Spleen (tissue), 11 donors: ENCODE measurements at regions not wholly inside any gene's neighbourhood (a gene's known extent, or its start where the extent isn't known, plus 50 kb on each side); places are given as distances from the start of the nearest gene placed in this dataset.

Source experiments
- DNase-seq: peaks from one replicate; pipeline ENCODE4 v3.0.0-alpha.2; 2020
- H3K27ac ChIP-seq, 8 donors: fragments of 200-600 bp; sonication (generic) in 7 of 8; 1 replicate in 4 of 8; 2 replicates in 4 of 8; pipeline versions ENCODE4 v1.5.0 to v1.8.0; 2016 to 2021; ENCODE audit warnings: inconsistent platforms in 4 of 8, mild to moderate bottlenecking in 4 of 8, moderate library complexity in 1 of 8
- H3K27me3 ChIP-seq, 7 donors: fragments of 200-600 bp; sonication (generic) in 6 of 7; replicated peaks in 1 of 7; 1 replicate in 4 of 7; 2 replicates in 3 of 7; pipeline versions ENCODE4 v1.5.0 to v1.8.0; 2016 to 2021; ENCODE audit warnings: inconsistent platforms in 3 of 7, mild to moderate bottlenecking in 1 of 7
- H3K36me3 ChIP-seq, 6 donors: fragments of 200-600 bp; sonication (generic) in 5 of 6; 1 replicate in 4 of 6; 2 replicates in 2 of 6; pipeline versions ENCODE4 v1.5.0 to v1.8.0; 2016 to 2021; ENCODE audit warnings: inconsistent platforms in 2 of 6
- H3K4me1 ChIP-seq, 6 donors: fragments of 200-600 bp; sonication (generic) in 5 of 6; 1 replicate in 3 of 6; 2 replicates in 3 of 6; pipeline versions ENCODE4 v1.5.0 to v1.8.0; 2016 to 2021; ENCODE audit warnings: inconsistent platforms in 3 of 6
- H3K4me3 ChIP-seq, 8 donors: fragments of 200-600 bp; sonication (generic) in 7 of 8; 1 replicate in 4 of 8; 2 replicates in 4 of 8; pipeline versions ENCODE4 v1.5.0 to v1.8.0; 2016 to 2021; ENCODE audit warnings: inconsistent platforms in 4 of 8, mild to moderate bottlenecking in 4 of 8, moderate library complexity in 2 of 8
- H3K9me3 ChIP-seq, 8 donors: fragments of 200-600 bp; sonication (generic) in 7 of 8; 1 replicate in 4 of 8; 2 replicates in 4 of 8; pipeline versions ENCODE4 v1.5.0 to v1.8.0; 2016 to 2021; ENCODE audit warnings: inconsistent platforms in 4 of 8
- CTCF ChIP-seq, 11 experiments: fragments of 200-600 bp in 7 of 11; fragments of 450-650 bp in 4 of 11; sonication (generic) in 4 of 11; IDR thresholded peaks in 8 of 11; conservative IDR thresholded peaks in 3 of 11; 1 replicate in 7 of 11; 2 replicates in 4 of 11; pipeline versions ENCODE4 v1.4.0 to v1.8.0; 2016 to 2021; ENCODE audit warnings: antibody characterized with exemption in 11 of 11, inconsistent platforms in 4 of 11, mild to moderate bottlenecking in 1 of 11
- POLR2A ChIP-seq, 3 donors: fragments of 450-650 bp; IDR thresholded peaks; one replicate each; pipeline ENCODE4 v1.5.1; 2017; ENCODE audit warnings: antibody characterized with exemption in 3 of 3, mild to moderate bottlenecking in 1 of 3
- POLR2AphosphoS5 ChIP-seq, 3 donors: sonication (generic); formaldehyde crosslinking; IDR thresholded peaks; one replicate each; pipeline ENCODE4 v1.5.1; 2017; ENCODE audit warnings: antibody characterized with exemption in 3 of 3
- WGBS, 5 donors: extraction: QIAGEN DNeasy Blood & Tissue Kit in 3 of 5; methylation state at CpG; one replicate each; pipeline versions ENCODE4 v1.1.5 to v1.1.7; 2013 to 2018; 5-methylcytosine and 5-hydroxymethylcytosine counted together
- intact Hi-C: fragments of 100-400 bp; cut with DNase I; formaldehyde crosslinking; loops from one replicate; pipeline ENCODE4 v1.15.0; 2023; ENCODE audit warnings: low total_unique reads
- donor health status: healthy with polysubstance abuse.
- donor health status: DM: no; HTN: no; CAD: no; lungs with moderate emphysema.
- donor health status: DM: no; HTN: no; CAD: no.
- donor health status: Bipolar disorder and iron deficiency.
- donor health status: healthy.
- donor health status: DM: no; HTN: no; CAD: no.
- donor health status: DM: yes; HTN: yes; CAD: no.

- no peaks in the 10 kb centered on the region for H3K4me1 ChIP-seq
- no peak for DNase-seq
- H3K9me3 ChIP-seq, result peaks cover 0 to 17% (median 13%) of the 10 kb centered on the region in 8 donors
- no peak overlapping the region for H3K4me3 ChIP-seq
- H3K27ac ChIP-seq, result no peak overlapping the region
- WGBS, 5 donors, result 81 to 90% (median 86%) methylated on average over 4 of the region's 4 CpGs
- peaks cover 0 to 4% (median 0%) of the 10 kb centered on the region in 7 donors for H3K27me3 ChIP-seq
- TF ChIP-seq POLR2AphosphoS5 (IDR thresholded peaks at IDR 0.05) (no peak), POLR2A (IDR thresholded peaks at IDR 0.05) (no peak), CTCF (IDR thresholded peaks at IDR 0.05 in 8 of 11, conservative IDR thresholded peaks at IDR 0.05 in 3 of 11) (no peak)
- intact Hi-C loops, result no loop called here
- no peaks in the 10 kb centered on the region for H3K36me3 ChIP-seq
Observed at GRCh38 chr15:81987628-81988027, 58.2 kb downstream of the MEX3B start.

DNA sequence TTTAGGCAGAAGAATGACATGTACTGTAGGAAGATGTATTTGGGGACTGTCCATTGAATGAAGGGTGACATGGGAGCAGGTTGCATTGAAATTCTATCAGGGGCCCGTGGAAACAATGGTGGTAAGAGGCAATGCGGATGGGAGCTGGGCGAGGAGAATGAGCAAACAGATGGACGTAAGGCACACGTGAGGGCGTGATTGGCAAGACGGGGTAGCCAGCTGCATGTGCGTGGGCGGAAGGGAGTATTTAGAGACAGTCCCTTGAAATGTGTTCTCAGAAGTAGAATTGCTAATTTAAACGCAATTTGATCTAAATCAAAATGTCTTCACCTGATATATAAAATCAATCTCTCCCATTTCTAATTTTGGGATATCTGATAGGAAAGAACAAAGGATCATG lies 62.3 kb downstream of the MEX3B start:
- Histone ChIP-seq H3K4me1 (no peaks in the 10 kb centered on the region), H3K9me3 (peaks cover 0 to 1% (median 0%) of the 10 kb centered on the region in 8 donors), H3K36me3 (no peaks in the 10 kb centered on the region), H3K27ac (no peak overlapping the region), H3K27me3 (no peaks in the 10 kb centered on the region), H3K4me3 (no peak overlapping the region)
- TF ChIP-seq POLR2AphosphoS5 (IDR thresholded peaks at IDR 0.05), result no peak
- no peak for TF ChIP-seq CTCF (IDR thresholded peaks at IDR 0.05 in 8 of 11, conservative IDR thresholded peaks at IDR 0.05 in 3 of 11)
- TF ChIP-seq POLR2A (IDR thresholded peaks at IDR 0.05), result no peak
- 89 to 95% (median 92%) methylated on average over 10 of the region's 10 CpGs for WGBS, 5 donors
- intact Hi-C loops, result no loop called here
- no peak for DNase-seq

DNA sequence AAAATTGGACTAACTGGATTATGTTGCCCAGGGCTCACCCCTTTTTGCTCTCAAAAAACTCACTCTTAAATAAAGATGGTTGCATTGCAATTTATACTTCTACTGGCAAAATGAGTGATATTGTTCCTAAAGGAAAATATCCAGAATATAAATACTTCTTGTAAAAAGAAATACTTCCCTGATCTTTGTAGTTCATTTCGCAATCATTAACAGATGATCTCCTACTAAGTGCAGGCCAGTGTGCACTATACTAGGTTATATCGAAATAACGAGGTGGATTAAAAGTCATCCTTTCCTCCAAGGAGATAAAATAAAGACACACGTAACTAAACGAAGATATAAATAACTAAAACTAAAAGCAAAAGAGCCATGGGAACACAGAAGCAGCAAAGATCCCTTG lies 63.0 kb downstream of the MEX3B start:
- no peak for TF ChIP-seq POLR2AphosphoS5 (IDR thresholded peaks at IDR 0.05)
- TF ChIP-seq POLR2A (IDR thresholded peaks at IDR 0.05), result no peak
- no peak for TF ChIP-seq CTCF (IDR thresholded peaks at IDR 0.05 in 8 of 11, conservative IDR thresholded peaks at IDR 0.05 in 3 of 11)
- H3K4me3 ChIP-seq, result no peak overlapping the region
- intact Hi-C loops, result no loop called here
- H3K4me1 ChIP-seq, result no peaks in the 10 kb centered on the region
- no peaks in the 10 kb centered on the region for H3K36me3 ChIP-seq
- H3K27me3 ChIP-seq, result no peaks in the 10 kb centered on the region
- WGBS, 5 donors, result 89 to 97% (median 92%) methylated on average over 5 of the region's 5 CpGs
- no peak for DNase-seq
- peaks cover 0 to 8% (median 6%) of the 10 kb centered on the region in 8 donors for H3K9me3 ChIP-seq
- H3K27ac ChIP-seq, result no peak overlapping the region

GRCh38 chr15:81981908-81982307 lies 63.9 kb downstream of the MEX3B start:
- no peak overlapping the region for H3K4me3 ChIP-seq
- WGBS, 5 donors, result 34 to 56% (median 44%) methylated on average over 3 of the region's 3 CpGs
- no peaks in the 10 kb centered on the region for H3K27me3 ChIP-seq
- peaks cover 0 to 17% (median 15%) of the 10 kb centered on the region in 8 donors for H3K9me3 ChIP-seq
- no peak overlapping the region for H3K27ac ChIP-seq
- no peak for DNase-seq
- intact Hi-C loops, result no loop called here
- no peak for TF ChIP-seq POLR2AphosphoS5 (IDR thresholded peaks at IDR 0.05)
- TF ChIP-seq CTCF (IDR thresholded peaks at IDR 0.05 in 8 of 11, conservative IDR thresholded peaks at IDR 0.05 in 3 of 11), result no peak
- no peak for TF ChIP-seq POLR2A (IDR thresholded peaks at IDR 0.05)
- no peaks in the 10 kb centered on the region for H3K4me1 ChIP-seq
- no peaks in the 10 kb centered on the region for H3K36me3 ChIP-seq
